GM18505 (cell line): ENCODE measurements at regions not wholly inside any gene's neighbourhood (a gene's known extent, or its start where the extent isn't known, plus 50 kb on each side); places are given as distances from the start of the nearest gene placed in this dataset.

Experiments used
- ATAC-seq: cut with Tn5 transposase; IDR thresholded peaks from one replicate; pipeline ENCODE4 v1.9.1; 2021; ENCODE audit not compliant: unreplicated experiment
- POLR2A ChIP-seq: IDR thresholded peaks from 4 replicates; pipeline ENCODE4 v1.6.1; 2011; ENCODE audit warnings: borderline replicate concordance; ENCODE audit not compliant: insufficient read depth, insufficient read length; ENCODE audit errors: extremely low read depth

GRCh38 chr10:35770817-35771355 is 128.8 kb upstream of the FZD8 start:
- no peak for ATAC-seq

DNA sequence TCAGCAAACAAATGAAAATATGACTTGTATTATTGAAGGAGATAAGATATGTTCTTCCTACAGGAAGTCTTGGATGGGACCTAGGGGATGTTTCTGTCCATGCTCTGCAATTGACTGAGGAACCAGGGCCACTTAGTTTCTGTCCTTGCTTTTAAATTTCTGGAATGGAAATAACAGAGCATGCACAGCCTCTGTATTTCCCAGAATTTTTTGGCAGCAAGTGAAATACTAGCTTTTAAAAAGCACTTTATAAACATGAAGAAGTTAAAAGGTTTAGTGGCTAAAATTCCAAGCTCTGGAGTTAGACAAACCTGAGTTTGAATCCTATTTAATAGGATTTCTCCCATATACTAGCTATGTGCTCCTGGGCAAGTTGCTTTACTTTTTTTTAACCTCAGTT is 127.7 kb upstream of the FZD8 start:
- ATAC-seq, result no peak
- no peak for TF ChIP-seq POLR2A

More at GRCh38 chr10:35770817-35771355, 128.8 kb upstream of the FZD8 start:
- no peak for TF ChIP-seq POLR2A

DNA sequence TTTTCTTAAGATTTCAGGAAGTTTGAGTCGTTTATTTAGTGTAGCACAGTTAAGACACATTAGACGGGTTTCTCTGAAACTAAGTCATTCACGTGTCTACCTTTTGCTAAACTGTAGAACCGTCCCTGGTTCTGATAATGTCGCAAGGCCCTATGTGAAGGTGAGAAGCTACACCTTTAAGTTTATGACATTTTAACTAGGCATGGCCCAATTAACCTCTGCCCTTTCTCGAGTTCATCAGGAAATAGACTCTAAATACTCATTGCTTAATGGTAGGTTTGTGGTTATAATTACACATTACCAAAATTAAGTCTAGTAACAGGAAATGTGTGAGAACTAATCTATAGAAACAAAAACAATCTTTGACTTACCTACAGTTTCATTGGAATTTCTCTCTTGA is 126.6 kb upstream of the FZD8 start:
- no peak for TF ChIP-seq POLR2A
- no peak for ATAC-seq

- TF ChIP-seq POLR2A, result no peak
- ATAC-seq, result no peak
These were observed 125.9 kb upstream of the FZD8 start for GRCh38 chr10:35768011-35768410.

GRCh38 chr10:35765996-35766395 is 123.9 kb upstream of the FZD8 start:
- ATAC-seq, result no peak
- no peak for TF ChIP-seq POLR2A

DNA sequence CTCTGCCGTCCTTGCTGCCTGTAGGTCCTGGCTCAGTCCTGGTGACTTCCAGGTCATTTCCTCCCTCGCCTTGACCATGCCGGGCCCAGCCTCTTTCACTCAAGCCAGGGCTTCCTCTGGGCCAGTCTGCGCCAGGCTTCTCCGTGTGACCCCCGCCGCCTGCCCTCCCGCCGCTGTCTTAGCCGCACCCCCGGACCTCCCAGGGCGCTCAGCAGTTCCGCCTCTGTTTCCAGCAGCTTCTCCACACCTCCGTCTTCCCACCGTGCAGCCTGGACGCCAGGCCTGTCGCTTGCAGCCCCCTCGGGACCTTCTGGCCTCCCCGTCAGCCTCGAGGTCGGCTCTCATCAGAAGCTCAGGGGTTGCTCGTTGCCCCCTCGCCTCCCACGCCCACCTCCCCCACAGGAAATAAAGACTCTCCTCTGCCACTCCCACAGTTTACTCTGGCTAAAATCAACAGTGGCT is 123.0 kb upstream of the FZD8 start:
- no peak for TF ChIP-seq POLR2A
- no peak for ATAC-seq

DNA sequence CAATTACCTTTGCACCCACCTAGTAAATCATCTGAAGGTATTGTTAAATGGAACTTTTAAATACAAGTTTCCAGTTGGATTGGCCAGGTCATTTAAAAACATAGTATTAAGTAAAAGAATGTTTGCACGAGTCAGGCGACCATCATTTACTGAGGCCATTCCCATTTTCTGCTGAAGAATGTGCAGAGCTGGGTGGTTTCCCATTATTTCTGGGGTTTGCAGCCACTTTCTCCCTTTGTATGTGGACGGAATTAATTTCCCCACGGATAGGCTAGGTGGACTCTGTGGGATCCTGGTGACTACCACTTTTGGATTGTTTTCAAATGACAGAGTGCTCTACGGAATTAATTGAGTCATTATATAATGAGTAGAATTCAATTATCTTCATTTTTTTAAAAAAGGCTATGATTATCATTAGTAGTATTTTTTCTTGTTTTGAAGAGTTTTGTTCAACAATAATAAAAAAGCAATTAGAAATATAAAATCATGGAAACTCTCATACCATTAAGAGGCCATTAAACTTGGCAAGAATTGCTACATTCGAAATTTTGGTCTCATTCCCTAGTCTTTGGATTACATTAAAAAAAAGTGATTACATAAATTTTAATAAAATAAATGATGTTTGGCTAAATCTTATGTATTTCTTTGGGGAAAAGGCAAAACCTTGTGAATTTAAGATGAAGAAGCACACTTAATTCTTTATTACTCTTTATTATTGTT is 120.4 kb upstream of the FZD8 start:
- no peak for ATAC-seq
- no peak for TF ChIP-seq POLR2A

GRCh38 chr10:35758076-35758475 is 116.0 kb upstream of the FZD8 start:
- no peak for ATAC-seq
- no peak for TF ChIP-seq POLR2A

DNA sequence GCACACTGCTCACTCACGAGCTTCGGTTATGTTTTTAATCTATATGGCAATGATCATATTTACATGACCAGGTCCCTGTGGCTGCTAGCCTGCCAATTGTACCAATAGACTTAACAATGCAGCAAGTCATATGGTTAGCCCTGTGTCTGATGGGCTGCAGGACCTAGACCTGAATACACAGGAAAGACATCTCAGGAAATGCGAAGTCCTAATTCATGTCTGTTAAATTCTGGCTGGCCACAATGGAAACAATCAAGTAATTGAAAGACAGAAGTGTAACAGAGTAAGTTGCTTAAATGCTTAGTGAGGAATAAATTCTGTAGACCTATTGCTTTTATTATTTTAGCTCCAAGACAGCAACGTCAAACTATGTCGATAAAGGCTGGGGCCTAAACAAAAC is 112.4 kb upstream of the FZD8 start:
- ATAC-seq, result no peak
- no peak for TF ChIP-seq POLR2A

- no peak for ATAC-seq
- no peak for TF ChIP-seq POLR2A
These were observed 110.7 kb upstream of the FZD8 start for GRCh38 chr10:35752469-35753461.

- TF ChIP-seq POLR2A, result no peak
- ATAC-seq, result no peak
These were observed 109.3 kb upstream of the FZD8 start for GRCh38 chr10:35751347-35751746.

- no peak for TF ChIP-seq POLR2A
- no peak for ATAC-seq
These were observed 107.1 kb upstream of the FZD8 start for GRCh38 chr10:35749230-35749629.

DNA sequence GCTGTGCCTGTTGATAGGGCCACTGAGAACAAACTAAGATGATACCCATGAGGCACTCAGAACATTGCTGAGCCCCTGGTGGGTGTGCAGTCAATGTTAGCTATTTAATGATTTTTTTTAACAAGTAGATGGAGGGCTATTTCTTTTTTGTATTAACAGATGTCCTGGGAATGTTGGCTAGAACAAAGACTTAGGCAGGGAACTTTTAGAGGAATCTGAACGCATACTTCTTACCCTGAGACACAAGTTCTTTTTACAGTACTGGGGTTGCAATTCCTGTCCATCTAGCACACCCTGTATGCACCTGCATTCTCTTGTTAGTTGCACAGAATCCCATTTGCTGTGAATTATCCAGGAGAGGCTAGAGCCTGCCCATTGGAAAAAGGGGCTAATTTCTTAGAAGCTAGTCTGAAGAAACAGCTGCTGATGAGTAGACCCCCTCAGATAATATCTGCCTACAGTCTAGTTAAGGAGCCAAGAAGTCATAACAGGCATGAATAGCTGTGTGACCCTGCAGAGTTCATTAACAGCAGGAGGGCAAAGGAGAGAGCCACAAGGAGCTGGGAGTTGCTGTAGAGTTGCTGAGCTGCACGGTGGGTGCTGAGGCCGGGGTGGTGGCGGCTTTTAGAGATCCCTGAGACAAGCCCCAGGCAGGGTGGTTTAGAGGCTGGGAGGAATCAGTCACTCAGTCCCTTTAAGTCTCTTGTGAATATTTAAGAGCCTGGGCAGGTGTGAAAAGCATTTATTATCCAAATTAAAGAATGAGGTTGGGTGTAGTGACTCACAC is 103.7 kb upstream of the FZD8 start:
- no peak for ATAC-seq
- TF ChIP-seq POLR2A, result no peak

- TF ChIP-seq POLR2A, result no peak
- ATAC-seq, result no peak
These were observed 101.8 kb upstream of the FZD8 start for GRCh38 chr10:35743851-35744250.

- ATAC-seq, result no peak
- no peak for TF ChIP-seq POLR2A
These were observed 101.3 kb upstream of the FZD8 start for GRCh38 chr10:35743351-35743750.
